K562 (cell line): ENCODE measurements at regions not wholly inside any gene's neighbourhood (a gene's known extent, or its start where the extent isn't known, plus 50 kb on each side); places are given as distances from the start of the nearest gene placed in this dataset.

Source experiments
- ARID1B ChIP-seq: fragments of 450-650 bp; IDR thresholded peaks from 2 replicates; pipeline ENCODE4 v1.6.1; 2016; ENCODE audit warnings: antibody characterized with exemption, mild to moderate bottlenecking, inconsistent platforms
- ATF2 ChIP-seq: sonication (generic); formaldehyde crosslinking; IDR thresholded peaks from 2 replicates; pipeline ENCODE4 v1.8.1; 2022; ENCODE audit warnings: missing genetic modification reagents
- FOS ChIP-seq: IDR thresholded peaks from 3 replicates; pipeline ENCODE4 v1.6.1; 2011; ENCODE audit not compliant: insufficient read length; ENCODE audit errors: extremely low read depth
- MAX ChIP-seq: sonication (generic); formaldehyde crosslinking; IDR thresholded peaks from 2 replicates; pipeline ENCODE4 v1.9.0; 2022; ENCODE audit warnings: mild to moderate bottlenecking, missing genetic modification reagents
- MED1 ChIP-seq: sonication (generic); formaldehyde crosslinking; IDR thresholded peaks from 2 replicates; pipeline ENCODE4 v1.8.1; 2023; ENCODE audit warnings: missing genetic modification reagents, borderline replicate concordance
- MTF1 ChIP-seq: fragments of 250-450 bp; sonication (Bioruptor Pico); IDR thresholded peaks from 2 replicates; pipeline ENCODE4 v1.9.0; 2021; ENCODE audit warnings: moderate library complexity, mild to moderate bottlenecking, inconsistent platforms, borderline replicate concordance
- NCOA2 ChIP-seq, 2 experiments: fragments of 450-650 bp; IDR thresholded peaks; 2 replicates each; pipeline ENCODE4 v1.6.1; 2018; ENCODE audit warnings: mild to moderate bottlenecking in 2 of 2, moderate library complexity in 1 of 2; ENCODE audit not compliant: partially characterized antibody in 2 of 2
- NUFIP1 ChIP-seq: fragments of 450-650 bp; IDR thresholded peaks from 2 replicates; pipeline ENCODE4 v1.6.1; 2018; ENCODE audit not compliant: partially characterized antibody
- POLR2A ChIP-seq: fragments of 450-650 bp; conservative IDR thresholded peaks from 2 replicates; pipeline ENCODE4 v1.6.1; 2016
- PRPF4 ChIP-seq: fragments of 200-400 bp; formaldehyde crosslinking; IDR thresholded peaks from one replicate; pipeline ENCODE4 v1.6.1; 2017; ENCODE audit warnings: low read length, low read depth, mild to moderate bottlenecking; ENCODE audit not compliant: insufficient read depth, poor library complexity, severe bottlenecking
- REST ChIP-seq, 2 experiments: fragments of 450-650 bp; formaldehyde crosslinking in 1 of 2; IDR thresholded peaks; 2 replicates each; pipeline versions ENCODE4 v1.4.0 to v1.6.1; 2014 to 2020; ENCODE audit warnings: mild to moderate bottlenecking in 2 of 2, borderline replicate concordance in 1 of 2, low read depth in 1 of 2
- TGIF2 ChIP-seq: sonication (generic); formaldehyde crosslinking; IDR thresholded peaks from 2 replicates; pipeline ENCODE4 v1.8.1; 2022; ENCODE audit warnings: mild to moderate bottlenecking, missing genetic modification reagents, moderate library complexity

- TF ChIP-seq NUFIP1 (no peak), TGIF2 (no peak), MAX (CRISPR knock-in tag) (no peak), ARID1B (no peak), MED1 (CRISPR knock-in tag) (no peak), POLR2A (no peak), REST (IDR thresholded peaks at IDR 0.05; ENCODE audit: borderline replicate concordance) (no peak), REST (CRISPR knock-in tag; IDR thresholded peaks at IDR 0.05; ENCODE audit: low read depth) (no peak), ATF2 (no peak), NCOA2 (IDR thresholded peaks at IDR 0.05; ENCODE audit: partially characterized antibody in 2 of 2) (no peak), MTF1 (no peak), FOS (no peak), PRPF4 (no peak)
Observed at GRCh38 chr2:60170272-60170671, 383.2 kb downstream of the BCL11A start.
